NCI-H510A treated with DMSO at 0.1 percent for 48 hours (cell line): ENCODE measurements at regions not wholly inside any gene's neighbourhood (a gene's known extent, or its start where the extent isn't known, plus 50 kb on each side); places are given as distances from the start of the nearest gene placed in this dataset.
"Not testable (repeated sequence)": the region's sequence is repeated elsewhere in the genome, so short reads cannot be mapped to it uniquely, and the experiment has no call there.

Source experiments
- DNase-seq: peaks from one replicate; lab custom pipeline; 2025; lab: John Stamatoyannopoulos, UW

DNA sequence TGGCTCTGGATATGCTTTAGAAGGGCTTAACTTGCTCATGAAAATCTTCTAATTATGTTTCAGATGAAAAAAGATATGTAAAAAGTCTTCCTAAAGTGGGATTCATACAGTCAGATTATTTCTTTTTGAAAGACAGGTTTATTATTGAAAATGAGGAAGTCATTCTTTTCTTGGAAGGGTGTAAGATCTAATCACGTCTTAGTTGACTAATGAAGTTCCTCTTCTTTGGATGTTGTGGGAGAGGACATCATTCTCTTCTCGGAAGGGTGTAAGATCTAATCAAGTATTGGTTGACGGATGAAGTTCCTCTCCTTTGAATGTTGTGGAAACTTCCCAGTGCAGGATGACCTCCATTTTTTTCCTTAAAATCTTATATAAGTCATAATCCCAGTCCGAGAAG, 74.9 kb downstream of the ALG10 start:
- DNase-seq = no peak

DNA sequence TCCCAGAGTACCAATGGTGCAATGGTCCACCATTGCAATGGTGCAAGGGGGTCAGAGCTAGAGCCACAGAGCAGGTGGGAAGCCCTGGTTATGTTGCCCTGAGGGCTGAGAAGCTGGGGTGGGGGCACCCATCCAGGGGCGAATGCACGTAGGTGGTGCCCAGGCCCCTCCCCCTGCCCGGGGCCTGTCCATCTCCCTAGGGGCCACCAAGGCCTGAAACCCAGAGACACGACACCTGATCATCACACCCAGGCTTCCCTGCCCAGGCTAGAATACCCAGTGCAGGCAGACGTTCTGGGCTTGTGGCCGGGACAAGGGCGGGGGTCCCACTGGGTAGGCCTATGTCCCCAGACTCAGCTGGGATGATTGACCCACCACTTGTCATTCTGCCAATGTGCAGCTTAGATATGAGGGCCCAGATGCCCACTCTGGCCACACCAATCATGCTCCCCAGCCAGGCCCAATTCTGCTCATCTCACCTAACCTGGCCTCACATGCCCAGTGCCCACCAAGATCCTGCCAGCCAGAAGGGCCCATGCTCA, 83.2 kb downstream of the ALG10 start:
- no peak for DNase-seq

DNA sequence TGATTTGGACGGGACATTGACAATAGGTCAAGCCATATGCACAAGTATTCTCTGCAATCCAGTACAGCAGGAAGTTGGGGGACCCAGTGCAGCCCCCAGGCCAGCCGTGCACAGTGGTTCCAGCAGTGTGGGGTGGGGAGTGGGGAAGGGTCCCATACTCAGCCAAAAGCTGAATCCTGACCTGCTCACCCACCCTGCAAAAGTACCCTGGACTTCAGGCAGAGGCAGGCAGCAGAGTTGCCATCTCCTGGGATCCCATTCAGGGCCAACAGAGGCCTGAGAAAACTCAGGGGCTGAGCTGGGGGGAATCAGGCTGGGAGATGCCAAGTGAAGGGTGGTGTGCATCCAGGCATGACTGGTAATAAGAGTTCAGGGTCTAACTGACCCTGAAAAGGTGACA, 83.9 kb downstream of the ALG10 start:
- DNase-seq = no peak

DNA sequence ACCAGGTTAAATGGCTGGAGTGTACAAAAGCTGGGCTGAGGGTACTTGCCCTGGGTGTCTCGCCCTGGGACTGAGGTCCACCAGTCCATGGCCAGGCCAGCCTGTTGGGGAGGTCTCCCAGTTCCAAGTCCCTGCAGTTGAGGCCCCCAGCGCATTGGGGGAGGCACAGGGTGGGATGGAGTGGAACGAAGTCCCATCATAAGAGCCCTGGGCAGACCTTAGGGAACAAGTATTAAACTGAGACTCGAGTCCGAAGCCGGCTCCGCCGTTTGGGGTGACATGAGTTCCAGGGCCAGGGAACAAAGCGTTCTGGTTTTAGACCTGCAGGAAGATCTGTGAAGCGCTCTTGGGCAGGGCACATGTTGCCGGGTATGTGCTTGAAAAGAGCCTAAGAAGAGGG, 84.7 kb downstream of the ALG10 start:
- DNase-seq = no peak

DNA sequence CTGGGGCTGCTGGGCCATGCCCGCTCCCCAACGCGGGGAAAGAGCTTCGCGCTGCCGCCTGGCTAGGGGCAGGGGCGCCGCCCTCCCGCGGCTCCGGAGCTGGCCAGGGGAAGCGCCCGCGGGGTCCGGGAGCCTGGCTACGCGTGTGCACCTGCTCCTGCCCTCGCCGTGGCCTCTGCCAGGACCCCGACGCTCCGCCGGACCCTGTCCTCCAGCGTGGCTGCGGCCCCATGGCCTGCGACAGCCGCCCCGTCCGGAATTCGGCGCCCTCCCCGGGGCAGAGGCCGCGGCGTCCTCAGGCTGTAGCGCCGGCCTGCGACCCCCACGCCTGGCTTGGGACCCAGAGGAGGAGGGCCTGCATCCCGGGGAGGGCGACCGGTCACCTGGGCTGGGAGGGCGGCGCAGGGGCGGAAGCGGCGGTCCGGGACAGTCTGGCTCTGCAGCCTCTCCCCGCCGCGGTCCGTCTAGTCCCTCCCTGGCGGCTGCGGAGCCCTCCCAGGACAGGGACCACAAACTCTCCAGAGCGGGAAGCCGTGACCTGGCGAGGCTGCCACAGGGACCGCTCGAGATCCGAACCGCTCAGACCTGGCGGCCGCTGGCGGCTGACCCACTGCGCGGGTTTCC, 85.6 kb downstream of the ALG10 start:
- no peak for DNase-seq

DNA sequence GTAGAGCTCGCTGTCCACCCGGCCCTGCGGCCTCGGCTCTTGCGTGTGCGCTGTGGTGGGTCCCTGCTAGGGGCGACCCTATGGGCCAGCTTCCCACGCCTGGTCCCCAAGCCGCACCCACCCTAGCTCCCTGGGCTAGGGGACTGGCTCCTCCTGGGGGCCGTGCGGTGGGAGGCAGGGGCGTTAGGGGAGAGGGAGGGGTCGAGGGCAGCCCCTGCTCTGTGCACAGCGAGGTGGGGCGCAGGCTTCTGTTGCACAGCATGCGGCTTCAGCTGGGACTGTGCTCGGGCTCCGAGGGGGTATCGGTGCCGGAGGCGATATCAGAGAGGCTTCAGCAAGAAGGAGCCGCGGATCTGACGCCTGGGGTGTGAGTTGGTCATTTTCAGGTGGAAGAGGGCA, 86.1 kb downstream of the ALG10 start:
- no peak for DNase-seq

DNA sequence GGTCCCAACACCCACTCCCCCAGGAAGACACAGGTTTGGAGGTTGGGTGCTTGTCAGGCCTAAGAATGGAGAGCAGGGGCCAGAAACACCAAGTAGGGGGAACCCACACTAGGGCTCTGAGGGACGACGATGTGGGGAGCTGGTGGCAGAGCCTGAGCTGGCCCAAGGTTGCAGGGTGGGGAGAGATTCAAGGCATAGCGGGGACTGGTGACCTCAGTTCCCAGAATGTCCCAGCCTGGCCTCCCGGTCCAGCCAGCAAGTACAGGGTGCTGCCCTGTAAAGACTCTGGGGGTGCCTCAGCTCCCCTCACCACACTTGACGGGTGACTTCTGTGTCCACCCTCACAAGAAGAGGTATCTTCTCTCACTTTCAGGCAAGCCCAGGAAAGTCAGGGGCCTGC, 86.7 kb downstream of the ALG10 start:
- no peak for DNase-seq

DNA sequence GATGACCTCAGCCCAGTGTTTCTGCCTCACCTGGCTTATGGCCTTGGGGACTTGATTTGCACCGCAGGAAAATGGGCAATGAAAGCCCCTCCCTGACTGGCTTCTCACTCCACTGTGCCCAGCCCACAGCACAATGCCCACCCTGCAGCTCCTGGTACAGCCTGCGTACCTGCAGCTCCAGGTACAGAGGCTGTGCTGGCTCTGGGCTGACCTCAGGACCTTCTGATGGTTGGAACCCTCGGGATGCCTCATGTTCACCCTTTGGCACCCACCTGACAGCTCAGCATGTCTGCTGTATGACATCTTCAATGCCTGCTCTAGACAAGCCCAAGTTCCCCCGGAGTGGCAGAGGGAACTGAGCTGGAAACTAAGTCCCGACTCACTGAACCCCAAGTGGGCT, 87.1 kb downstream of the ALG10 start:
- DNase-seq = no peak

DNA sequence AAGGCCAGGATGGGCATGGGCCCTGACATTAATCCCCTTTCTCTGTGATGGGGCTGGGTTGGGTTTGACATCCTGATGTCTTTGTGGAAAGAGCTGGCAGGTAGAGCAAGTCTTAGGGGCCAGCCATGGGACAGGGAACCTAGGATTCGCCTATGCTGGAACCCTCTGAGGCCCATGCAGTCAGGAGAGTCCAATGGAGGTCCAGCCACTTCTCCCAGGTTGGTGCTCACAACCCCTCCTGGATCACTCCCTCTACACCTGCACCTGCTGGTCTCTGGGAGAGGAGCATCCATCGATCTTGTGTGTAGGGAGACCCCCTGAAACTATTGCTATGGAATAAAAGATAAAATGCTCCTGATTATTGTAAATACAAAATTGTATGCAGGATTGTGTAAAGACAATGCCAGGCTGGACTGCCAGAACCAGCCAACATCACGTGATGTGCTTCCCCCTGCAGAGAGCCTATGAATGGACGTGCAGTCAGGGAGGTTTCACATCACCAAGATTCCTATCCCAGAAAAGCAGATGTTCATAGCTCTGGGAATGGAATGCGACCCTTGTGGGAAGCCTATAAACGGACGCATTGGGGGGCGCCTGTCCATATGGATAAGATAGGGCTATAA, 87.7 kb downstream of the ALG10 start:
- not testable (repeated sequence) for DNase-seq

DNA sequence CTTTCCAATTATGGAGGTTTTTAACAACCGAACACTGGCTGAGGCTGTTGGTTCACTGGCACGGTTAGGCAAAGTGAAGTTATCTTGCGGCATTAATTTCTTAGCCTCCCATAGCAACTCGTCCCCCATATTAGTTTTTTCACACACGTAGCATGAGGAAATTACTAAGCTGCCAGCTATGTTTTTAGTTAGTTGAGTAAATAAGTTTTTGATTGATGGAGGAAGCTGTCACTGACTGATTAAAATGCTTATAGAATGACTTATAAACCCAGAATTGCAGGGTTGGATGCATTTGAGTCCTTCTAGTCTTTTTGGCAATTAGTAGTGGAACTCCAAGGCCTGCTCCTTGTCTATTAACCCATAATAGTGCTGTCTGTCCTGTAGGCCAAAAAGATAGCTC, 97.1 kb downstream of the ALG10 start:
- DNase-seq = no peak

DNA sequence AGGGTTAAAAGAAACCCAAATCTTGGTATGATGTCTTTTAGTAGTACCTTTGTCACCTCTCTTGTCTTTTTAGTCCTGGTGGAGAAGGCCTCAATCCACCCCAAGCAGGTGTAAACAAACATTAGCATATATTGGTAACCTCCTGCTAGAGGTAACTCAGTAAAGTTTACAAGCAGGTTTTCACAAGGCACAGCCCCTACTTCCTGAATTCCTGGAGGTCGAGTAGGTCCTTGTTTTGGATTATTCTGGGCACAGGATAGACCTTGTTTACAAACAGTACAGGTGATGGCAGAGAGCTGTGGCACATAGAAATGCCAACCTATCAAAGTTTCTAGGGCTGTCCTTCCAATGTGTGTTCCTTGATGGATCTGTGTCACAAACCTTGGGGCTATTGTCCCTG, 99.1 kb downstream of the ALG10 start:
- DNase-seq = no peak

DNA sequence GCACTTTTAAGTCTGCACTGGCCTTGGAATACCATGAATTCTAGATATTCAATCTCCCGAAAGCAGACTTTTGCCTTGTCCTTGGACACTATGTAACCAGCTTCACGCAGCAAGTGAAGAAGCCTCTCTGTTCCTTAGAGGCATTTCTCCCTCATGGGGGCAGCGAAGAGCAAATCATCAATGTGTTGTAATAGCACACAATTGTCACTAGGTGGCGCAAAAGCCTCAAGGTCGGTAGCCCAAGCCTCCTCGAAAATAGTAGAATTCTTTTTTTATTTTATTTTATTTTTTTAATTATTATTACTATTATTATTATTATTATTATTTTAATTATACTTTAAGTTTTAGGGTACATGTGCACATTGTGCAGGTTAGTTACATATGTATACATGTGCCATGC, 100.8 kb downstream of the ALG10 start:
- DNase-seq = not testable (repeated sequence)

DNA sequence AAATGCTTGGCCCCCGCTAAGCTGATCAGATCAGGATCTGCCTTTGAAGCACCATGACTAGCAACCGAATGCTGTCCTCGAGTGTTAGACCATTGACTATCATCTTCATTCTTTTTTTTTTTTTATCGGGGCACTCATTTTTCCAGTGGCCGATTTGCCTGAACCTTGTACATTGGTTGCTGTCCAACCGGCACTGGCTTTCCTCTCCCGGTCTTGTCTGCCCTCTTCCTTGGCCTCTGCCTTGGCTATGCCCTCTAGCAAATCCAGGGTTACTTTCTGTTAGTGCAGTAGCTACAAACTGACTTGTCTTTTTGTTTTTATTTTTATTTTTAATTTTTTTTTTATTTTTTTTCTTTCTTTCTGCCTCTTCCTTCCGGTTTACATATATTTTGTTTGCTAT, 102.3 kb downstream of the ALG10 start:
- DNase-seq = no peak

DNA sequence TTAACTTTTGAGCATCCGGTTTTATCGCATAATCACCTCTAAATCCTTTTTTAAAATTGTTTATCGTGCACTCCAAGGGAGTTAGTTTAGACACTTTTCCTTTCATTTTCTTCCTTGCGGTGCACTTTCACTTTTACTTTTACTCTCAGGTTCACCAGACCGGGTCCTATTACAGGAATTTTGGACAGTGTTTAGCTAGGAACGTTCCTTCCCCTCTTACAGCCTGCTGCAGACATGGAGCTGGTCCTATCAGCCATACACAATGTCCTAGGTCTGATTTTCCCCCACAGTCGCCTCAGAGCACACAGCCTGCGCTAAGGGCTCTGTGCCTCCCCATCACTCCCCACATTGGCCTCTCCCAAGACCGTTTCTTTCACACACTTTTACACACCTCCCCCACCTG, 103.9 kb downstream of the ALG10 start:
- DNase-seq = no peak

DNA sequence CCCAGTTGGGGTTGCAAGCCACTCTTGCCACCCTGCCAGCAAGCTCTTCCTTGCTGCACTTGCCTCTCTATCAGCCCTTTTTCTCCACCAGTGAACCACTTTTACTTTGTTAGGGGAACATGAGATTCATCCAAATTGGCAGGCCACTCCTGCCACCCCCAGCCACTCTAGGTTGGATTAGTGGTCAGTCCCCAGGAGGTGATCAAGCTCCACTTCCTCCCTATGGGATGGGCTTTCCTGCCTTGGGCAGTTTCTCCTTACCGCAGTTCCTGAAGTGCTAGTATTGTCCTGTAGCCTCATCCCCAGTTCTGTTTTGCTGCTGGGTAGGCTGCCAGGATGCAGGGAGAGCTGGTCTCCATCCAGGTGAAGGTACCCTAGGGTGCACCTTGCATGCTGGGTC, 104.5 kb downstream of the ALG10 start:
- no peak for DNase-seq

DNA sequence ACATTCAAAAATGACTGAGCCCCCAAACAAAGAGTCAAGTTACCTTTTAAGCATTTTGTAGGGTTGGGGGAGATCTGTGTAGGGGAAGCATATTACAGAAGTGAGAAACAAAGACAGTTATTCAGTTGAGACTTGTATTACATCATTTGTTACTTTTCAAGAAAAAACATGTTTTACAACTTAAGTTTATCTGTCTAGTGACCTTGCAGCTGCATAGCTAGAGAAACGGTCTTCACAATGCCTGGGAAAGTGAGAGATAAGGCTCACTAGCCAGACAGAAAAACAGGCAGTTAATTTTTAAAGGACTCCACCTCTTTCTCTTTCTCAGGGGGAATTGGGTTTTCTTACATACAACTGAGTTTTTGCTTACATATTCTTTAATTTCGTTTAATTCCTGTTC, 105.1 kb downstream of the ALG10 start:
- DNase-seq = not testable (repeated sequence)

DNA sequence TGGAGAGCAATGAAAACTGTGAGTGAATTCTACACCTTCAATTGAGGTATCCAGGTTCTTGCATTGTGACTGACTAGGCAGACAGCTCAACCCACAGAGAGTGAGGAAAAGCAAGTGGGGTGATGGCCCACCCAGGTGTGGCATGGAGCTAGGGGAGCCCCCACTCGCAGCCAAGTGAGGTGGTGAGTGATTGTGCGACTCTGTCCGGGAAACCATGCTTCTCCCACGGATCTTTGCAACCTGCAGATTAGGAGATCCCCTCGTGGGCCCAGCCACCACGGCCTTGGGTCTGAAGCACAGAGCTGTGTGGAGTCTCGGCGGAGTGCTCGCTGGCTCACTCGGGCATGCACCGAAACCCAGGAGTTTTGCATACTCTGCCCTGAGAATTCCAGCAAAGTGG, 120.1 kb downstream of the ALG10 start:
- DNase-seq = no peak

DNA sequence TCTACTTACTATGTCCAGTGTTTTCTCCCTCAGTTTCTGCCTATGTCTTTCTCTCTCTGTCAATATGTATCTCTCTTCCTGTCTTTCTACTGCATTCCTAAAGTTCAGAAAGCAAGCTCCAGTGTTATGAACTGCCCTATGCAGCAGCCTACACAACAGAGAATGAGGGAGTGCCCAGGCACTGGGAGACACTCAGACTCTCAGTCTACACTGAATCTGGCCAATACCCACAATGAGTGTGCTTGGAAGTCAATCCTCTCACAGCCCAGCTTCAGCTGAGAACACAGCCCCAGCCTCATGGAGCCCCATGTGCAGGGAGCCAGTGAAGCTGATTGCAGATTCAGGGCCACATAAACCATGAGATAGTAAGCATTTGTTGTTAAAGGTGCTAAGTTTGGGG, 128.7 kb downstream of the ALG10 start:
- no peak for DNase-seq

DNA sequence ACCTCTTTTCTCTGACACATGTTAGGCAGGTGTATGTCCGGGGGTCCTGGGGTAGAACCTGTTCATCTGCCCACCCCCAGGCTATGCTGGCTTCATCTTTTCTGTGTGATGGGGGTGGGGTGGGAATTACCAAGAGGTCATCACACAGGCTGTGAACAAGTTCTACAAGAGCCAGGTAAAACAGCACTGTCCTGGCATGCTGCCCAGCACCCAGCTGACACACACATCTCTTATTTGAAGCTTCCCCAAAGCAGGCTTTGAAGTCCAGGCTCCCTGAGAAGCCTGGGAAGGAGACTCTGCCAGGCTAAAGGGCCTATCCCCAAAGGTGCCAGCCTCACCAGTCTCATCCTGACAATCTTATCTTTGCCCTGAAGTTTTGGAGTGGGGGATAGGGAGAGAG, 141.1 kb downstream of the ALG10 start:
- DNase-seq = no peak

DNA sequence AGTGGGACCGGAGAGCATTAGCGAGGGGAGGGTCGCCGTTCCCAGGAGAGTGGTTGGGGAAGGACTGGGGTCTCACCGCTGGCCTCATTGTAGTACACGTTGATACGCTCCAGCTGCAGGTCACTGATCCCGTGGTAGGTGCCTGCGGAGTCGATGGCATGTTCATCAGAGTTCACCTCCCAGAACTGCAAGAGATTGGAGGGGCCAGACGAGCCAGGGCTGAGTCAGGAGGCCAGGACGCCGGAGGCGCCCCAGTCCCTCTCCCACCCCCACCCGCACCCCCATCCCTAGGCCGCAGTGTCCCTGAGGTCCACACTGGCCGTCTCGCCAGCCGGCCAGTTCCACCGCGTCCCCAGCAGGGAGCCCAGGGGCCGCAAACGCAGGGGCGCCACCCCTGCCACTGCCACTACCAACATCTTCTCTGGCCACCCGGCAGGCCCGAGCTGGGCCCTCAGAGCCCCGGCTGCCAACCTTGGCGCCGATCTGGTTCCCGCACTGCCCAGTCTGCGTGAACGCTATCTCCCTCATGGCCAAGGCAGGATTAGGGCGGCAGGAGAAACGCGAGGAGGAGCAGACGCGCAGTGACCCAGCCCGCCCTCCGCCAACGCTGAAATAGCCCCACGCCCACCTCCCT, 144.2 kb downstream of the ALG10 start:
- no peak for DNase-seq

DNA sequence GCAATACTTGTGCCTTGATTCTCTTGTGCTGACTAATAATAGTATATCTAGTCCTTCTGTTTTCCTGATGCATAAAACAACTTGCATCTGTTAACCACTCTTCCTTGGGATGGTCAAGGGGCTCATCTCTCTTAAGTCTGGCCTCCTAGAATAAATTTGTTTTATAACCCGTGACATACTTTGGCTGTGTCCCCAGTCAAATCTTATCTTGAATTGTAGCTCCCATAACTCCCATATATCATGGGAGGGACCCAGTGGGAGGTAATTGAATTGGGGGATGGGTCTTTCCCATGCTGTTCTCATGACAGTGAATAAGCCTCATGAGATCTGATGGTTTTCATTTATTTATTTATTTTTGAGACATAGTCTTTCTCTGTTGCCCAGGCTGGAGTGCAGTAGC, 146.2 kb downstream of the ALG10 start:
- not testable (repeated sequence) for DNase-seq

DNA sequence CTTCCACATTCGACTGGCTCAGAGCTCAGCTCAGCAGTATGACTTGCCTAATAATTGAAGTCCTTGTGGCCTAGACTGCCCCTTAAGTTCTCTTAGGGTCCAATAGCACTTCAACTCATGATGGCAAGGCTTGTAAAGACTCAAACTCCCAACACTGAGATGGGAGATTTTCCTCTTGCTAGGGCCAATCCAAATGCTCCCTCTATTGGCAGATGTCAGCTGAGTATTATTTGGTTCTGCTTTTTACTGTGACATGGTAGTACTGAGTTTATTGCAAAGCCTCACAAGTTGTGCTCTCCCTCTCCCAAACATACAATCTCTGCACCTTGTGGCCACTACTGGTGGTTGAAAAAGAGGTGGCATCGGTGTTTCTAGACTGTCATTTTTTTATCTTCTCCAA, 164.2 kb downstream of the ALG10 start:
- no peak for DNase-seq

DNA sequence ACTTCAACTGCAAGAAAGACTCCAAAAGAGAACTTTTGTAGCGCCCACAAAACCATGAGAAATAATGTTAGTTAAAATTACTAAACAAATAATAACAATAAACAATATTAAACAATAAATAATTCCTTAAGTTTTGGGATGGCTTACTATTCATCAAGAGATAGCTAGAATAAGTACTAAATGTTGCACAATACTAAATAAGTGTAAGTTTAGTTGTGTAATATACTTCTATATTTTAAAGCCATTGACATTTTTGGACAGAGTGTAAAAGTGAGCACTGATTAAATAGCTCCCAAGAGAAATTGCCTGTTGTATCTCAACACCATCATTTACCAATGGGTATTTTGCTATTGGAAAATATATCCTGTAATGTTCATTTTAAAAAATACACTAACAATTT, 166.7 kb downstream of the ALG10 start:
- no peak for DNase-seq

DNA sequence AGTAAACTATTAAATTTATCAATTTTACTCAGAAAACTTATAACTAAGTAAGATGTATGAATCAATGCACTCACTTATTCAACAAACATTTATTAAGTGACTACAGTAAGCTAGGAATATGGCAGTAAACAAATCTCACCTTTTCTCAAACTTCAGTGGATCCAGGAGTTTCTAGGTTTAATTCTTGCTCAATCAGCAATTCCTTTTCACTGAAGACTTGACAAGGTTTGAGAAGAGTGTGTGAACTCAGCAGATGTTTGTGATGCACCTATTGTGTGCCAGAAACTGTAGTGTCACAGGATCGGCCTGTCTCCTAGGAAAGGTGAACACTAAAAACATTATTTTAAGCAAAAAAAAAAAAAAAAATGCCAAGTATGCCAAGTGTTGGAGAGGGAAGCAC, 167.8 kb downstream of the ALG10 start:
- no peak for DNase-seq
